Activated CD8-positive, alpha-beta memory T cell treated with anti-CD3 and anti-CD28 coated beads, Interleukin-2, amount 50 U/mL, for 48 hours (primary cell): ENCODE measurements at regions not wholly inside any gene's neighbourhood (a gene's known extent, or its start where the extent isn't known, plus 50 kb on each side); places are given as distances from the start of the nearest gene placed in this dataset.
"Not testable (repeated sequence)": the region's sequence is repeated elsewhere in the genome, so short reads cannot be mapped to it uniquely, and the experiment has no call there.

Experiments used
- DNase-seq: peaks from one replicate; pipeline ENCODE4 v3.0.0-alpha.2; 2020

DNA sequence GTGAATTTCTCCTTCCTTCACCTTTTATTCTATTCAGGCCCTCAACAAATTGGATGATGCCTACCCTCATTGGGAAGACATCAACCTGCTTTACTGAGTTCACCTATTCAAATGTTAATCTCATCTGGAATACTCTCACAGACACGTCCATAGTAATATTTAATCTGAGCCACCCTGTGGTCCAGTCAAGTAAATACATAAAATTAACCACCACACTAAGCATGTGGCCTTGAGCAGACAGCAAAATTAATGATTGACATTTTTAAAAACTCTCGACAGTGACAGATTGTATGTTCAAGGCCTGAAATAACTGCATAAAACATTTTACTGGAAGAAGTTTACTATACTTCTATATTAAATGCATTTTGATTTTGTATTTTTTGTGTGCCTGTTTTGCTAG is 540.6 kb upstream of the GCFC2 start:
- no peak for DNase-seq

DNA sequence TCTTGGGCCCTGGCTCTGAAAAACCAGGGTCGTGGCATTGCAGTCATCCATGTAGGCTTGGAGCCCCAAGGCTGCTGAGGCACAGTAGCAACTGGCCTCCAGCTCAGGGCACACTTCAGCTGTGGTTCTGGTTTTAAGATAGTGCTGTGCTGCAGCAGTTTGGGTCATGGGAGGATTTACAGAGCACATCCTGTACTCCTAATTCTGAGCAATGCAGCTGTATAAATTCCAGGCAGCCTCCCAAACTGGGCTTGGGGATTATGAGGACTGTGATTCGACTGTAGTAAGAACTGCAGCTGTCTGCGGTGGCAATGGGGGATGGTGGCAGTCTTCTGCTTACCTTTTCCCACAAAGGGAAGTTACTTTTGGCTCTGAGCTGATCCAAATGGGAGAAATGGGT is 536.3 kb upstream of the GCFC2 start:
- no peak for DNase-seq

DNA sequence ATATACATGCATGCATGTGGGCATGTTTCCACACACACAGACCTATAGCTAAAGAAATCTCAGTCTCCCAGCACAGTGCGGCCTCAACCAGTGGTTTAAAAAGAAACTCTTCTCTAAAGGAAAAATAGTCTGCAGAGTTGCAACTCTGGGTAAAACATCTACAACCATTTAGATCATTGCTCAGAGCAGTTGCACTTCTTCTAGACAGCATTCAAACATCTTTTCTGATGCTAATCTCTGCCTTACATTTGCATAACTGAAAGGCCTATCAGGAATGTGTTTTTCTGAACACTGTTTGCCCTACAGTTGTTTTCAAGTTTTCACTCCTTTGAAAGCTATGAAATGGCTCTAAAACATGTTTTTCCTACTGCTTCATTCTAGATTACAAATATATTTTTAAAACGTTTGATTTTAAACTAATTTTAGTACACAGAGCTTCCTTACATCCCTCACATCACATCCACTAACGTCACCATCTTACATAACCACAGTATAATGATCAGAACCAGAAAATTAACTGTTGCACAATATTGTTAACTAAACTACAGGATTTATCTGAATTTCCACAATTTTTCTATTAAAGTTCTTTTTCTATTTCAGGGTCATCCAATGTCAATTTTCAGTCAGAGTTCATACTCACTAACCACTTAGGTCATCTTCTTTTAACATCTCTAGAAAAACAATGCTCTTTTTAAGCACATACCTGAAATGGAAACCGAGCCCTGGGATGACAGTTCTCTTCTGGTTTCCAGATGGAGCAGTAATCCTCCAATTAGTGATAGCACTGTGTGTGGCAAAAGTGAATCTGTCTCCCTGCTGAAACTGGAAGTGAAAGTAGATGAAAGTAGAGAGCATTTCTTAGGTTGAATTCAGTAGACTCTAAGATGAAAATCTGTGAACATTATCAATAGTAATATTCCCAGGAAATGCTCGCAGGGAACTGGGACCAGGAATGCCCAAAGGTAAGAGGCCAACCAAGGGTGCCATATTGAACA is 501.6 kb upstream of the GCFC2 start:
- DNase-seq = no peak

DNA sequence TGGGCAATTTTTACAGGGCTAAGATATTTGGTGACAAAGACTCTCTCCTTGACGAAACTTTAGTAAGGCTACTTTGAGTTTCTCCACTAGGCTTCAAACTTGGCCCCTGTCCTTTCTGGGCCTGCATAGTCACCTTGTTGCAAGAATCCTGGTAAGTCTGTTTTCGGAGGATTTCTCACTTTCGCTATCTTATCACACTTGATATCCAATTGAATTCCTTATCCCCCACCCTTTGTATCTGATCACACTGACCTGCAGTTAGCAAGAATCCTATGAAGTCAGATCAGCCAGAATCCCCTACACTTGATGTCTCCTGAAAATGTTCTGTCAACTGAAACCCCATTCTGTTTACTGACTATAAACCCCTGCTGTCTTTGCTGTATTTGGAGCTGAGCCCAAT is 499.8 kb upstream of the GCFC2 start:
- DNase-seq = no peak

DNA sequence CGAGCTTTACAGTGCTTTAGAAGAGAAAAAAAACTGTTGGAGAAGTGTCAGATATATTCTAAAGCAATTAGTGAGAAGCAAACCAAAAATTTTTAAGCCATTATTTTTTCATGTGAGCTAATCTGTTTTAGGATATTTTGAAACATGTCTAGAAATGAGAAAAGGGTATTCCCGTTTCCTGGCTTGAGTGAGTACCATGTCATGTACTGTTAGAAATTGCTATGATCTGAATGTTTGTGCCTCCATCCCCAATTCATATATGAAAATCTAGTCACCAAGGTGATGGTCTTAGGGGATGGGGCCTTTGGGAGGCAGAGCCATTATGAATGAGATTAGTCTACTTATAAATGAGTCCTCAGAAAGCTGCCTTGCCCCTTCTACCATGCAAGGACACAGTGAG is 493.3 kb upstream of the GCFC2 start:
- no peak for DNase-seq

DNA sequence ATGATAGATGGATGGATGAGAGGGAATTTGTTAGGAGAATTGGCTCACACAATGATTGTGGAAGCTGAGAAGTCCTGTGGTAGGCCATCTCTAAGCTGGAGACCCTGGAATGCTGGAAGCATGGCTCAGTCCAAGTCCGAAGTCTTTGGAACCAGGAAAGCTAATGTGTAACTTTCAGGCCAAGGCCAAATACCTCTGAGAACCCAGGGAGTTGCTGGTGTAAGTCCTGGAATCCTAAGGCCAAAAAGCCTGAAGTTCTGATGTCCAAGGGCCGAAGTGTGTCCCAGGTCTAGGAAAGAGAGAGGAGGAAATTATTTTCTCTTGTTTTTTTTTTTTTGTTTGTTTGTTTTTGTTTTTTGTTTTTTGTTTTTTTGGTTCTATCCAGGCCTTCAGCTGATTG is 492.2 kb upstream of the GCFC2 start:
- no peak for DNase-seq

DNA sequence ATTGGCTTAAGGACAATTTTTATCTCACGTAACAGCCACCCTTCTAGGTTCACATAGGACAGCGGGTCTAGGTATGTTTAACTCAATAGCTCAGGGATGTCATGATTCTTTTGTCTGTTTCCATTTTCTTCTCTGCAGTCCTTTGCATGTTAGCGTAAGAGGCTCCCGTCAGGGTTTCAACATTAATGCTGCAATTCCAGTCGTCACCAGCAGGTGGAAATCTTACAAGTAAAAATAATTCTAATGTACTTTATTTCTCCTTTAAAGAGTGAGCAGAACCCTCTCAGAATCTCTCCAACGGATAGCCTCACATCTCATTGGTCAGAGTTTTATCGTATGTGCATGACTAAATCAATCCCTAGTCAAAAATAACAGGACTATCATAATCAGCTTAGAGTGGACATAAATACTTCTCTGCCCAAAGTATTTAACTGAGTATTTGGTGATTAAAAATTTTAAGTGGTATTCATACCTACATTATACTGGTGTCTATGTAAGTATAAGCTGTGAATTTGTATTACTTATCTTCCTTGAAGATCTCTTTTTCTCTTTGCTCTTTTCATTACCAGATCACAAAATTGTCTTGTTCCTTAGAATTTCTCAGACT is 487.2 kb upstream of the GCFC2 start:
- peak; percentile 71 for DNase-seq

DNA sequence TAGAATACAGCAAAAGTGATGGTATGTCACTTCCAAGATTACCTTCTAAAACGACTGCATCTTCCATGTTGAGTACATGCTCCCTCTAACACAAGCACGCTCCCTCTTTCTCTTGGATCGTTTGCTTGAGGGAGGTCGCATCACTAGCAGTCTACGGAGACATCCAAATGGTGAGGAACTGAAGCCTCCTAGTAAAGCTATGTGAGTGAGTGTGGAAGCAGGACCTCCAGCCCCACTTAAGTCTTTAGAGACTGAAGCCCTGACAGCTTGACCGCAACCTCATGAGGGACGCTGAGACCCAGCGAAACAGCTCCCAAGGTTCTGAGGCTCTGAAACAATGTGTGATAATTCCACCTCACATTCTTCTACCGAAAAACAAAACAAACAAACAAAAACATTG is 486.7 kb upstream of the GCFC2 start:
- no peak for DNase-seq

DNA sequence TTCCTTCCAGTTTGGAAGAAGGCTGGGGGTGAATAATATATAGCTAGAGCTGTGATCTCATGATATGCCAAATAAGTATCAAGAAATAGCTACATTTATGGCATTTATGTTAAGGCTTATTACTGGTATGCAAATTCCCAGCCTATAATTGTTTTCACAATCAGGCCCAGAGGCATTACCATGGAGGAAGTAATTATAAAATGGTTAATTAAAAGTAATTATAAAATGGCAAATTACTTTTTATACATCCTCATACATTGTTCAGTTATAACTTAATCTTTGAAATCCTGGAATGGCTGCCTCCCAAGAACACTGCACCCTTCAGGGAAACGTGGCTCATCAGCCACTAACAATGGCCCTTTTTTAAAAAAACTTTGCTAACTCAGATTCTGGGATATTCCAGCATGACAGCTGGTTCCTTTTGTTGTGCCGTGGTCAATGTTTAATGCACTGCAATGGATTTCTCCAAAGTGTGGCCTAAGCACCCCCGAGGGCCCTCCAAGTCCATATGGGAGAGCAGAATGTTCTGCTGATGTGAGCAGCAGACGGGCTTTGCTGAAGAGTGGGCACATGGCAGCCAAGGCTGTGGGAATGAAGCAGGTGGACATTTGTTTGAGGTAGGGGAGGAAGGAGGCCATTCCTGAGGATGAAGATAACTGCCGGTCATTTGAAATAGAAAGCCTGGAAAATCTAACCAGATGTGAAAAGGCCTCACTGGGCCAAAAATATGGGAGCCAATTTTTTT is 483.5 kb upstream of the GCFC2 start:
- no peak for DNase-seq

DNA sequence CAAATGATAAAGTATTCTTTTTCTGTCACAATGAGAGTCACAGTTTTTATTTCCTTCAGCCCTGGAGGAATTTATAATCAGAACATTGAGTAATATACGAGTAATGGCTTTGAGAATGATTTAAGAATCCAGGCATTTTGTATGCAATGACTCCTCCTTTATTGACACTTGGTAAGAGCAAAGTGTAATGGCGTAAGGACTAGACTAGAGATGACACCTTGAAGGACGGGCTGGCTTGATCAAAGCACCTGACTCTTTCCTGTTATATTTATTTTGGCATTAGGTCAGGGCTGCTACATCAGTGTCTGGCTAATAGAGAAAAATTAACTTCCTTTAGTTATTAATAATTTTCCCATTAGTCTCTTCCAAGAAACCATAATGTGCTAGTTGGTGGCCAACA is 482.4 kb upstream of the GCFC2 start:
- DNase-seq = no peak

DNA sequence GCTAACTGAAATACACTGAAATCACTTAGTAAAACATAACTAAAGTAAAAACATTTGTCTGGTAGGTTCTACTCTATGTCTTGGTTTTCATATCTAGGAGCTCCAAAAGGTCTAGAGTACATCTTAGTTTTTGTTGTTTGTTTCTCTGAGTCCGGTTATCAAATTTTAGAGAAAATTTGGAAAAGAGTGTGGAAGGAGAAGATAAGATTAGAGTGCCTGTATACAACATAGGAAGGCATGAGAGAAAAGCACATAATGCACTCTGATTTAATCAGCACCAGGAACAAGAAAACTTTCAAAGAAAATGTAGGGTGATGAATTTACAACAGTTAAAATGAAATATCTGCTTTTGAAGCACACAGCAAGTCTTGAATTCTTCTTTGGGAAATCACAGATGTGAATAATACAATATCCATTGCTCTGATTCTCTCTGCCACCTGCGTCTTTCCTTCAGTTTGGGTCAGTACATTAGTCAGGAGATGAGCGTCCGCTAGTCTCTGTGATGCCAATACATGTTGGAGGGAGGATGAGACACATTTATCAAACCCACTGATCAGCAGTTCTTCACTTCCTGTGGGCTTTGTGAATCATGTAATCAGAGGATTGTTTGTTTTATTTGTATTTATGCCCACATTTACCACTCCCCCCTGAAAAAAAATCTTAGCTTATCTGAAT is 477.8 kb upstream of the GCFC2 start:
- DNase-seq = no peak

DNA sequence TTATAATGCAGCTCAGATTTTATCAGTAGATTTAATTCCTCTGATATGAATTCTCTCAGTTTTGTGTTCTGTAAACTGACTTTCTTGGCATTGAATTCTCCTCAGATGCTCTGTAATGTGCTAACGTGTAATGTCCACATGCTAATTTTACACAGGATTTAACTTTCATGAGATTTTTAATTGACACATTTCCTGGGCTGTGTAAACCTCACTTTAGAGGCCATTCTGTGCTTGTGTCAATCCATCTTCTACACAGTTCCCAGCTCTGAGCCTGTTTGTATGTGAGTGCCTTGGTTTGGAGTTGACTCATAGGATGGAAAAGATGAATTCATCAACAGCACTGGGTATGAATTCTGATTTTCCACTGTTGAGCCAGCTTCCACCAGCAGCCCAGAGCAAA is 476.7 kb upstream of the GCFC2 start:
- no peak for DNase-seq

DNA sequence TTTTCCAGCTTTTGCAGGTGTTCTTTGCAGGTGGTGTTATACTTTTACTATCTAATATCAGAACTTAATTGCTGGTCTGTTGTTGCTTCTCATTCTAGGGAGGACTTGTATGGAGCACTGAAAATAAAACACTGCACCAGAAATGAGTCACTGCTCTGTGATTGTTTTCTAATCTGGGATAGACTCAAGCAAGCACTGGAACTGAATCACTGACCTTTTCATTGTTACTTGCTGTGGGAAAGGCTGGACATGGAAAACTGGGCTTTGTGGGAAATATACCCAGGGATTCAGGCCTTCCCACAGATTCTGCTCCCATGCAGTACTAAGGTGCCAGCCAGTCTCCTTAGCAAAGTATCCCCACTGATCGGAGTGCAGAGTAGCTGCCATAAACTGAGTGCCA is 470.0 kb upstream of the GCFC2 start:
- no peak for DNase-seq

DNA sequence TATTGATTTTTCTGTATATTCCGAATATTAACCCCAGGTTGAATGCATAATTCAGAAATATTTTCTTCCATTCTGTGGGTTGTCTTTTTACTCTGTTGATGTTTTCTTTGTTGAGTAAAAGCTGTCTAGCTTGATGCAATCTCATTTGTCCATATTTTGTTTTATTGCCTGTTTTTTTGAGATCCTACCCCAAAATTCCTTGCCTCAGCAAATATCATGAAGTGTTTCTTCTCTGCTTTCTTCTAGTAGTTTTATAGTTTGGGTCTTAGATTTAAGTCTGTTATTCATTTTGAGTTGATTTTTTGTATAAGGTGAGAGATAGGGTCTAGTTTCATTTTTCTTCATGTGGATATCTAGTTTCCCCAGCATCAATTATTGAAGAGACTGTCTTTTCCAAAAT is 467.9 kb upstream of the GCFC2 start:
- no peak for DNase-seq

DNA sequence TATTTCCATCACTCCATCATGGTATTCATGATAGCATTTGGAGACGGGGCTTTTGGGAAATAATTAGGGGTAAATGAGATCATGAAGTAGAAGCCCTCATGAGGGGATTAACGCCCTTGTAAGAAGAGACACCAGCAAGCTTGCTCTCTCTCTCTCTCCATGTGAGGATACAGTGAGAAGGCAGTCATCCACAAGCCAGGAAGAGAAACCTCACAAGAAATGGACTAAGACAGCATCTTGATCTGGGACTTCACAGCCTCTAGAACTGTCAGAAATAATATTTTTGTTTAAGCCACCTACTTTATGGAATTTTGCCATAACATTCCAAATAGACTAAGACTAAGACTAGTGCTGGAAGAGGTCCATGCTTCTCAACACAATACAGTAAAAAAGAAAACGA is 464.6 kb upstream of the GCFC2 start:
- DNase-seq = no peak

DNA sequence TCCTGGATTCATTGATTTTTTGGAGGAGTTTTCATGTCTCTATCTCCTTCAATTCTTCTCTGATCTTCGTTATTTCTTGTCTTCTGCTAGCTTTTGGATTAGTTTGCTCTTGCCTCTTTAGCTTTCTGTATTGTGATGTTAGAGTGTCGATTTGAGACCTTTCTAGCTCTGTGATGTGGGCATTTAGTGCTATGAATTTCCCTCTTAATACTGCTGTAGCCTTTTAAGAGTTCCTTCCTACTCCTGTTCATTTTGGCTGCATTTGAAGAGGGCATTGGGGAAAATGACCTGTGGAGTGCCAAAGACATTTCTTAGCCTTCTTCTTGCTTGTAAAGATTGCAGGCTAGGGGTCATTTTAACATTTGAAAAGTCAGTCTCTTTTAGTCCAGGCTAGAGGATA is 463.8 kb upstream of the GCFC2 start:
- DNase-seq = no peak

DNA sequence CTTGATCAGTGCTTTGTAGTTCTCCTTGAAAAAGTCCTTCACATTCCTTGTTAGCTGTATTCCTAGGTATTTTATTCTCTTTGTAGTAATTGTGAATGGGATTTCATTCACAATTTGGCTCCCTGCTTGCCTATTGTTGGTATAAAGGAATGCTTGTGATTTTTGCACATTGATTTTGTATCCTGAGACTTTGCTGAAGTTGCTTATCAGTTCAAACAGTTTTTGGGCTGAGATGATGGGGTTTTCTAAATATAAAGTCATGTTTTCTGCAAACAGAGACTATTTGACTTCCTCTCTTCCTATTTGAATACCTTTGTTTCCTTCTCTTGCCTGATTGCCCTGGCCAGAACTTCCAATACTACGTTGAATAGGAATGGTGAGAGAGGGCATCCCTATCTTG is 462.5 kb upstream of the GCFC2 start:
- not testable (repeated sequence) for DNase-seq

DNA sequence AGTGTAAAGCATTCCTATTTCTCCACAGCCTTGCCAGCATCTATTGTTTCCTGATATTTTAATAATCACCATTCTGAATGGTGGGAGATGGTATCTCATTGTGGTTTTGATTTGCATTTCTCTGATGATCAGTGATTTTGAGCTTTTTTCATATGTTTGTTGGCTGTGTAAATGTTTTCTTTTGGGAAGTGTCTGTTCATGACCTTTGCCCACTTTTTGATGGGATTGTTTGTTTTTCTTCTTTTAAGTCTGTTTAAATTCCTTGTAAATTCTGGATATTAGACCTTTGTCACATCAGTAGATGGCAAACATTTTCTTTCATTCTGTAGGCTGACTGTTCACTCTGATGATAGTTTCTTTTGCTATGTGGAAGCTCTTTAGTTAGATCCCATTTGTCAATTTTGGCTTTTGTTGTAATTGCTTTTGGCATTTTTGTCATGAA is 461.5 kb upstream of the GCFC2 start:
- DNase-seq = not testable (repeated sequence)

DNA sequence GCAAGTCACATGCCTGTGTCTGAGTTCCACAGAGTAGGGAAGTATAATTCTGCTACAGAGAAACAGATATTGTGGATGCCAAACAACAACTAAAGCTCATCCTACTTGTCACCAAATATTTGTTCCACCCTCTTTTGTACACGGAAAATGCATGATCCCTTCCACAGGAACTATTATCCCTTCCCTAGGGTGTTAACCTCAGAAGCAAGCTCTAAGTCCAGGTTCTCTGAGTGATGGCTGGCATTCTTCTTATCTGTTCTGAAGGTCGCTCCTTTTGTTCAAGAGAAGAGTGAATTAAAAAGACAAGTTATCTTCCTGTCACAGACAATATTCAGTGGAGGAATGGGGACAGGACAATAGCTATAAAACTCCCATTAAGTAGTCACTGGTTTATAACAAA is 460.1 kb upstream of the GCFC2 start:
- no peak for DNase-seq

DNA sequence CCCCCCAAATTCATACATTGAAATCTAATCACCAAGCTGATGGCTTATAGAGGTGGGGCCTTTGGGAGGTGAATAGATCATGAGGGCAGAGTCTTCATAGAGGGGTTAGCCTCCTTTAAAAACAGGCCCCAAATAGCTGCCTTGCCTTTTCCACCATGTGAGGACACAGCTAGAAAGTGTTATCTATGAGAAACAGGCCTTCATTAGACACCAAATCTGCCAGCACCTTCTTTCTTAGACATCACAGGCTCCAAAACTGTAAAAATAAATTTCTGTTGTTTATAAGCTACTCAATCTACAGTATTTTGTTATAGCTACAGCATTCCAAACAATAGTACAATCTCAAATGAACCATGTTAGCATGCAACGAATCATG is 459.3 kb upstream of the GCFC2 start:
- no peak for DNase-seq

DNA sequence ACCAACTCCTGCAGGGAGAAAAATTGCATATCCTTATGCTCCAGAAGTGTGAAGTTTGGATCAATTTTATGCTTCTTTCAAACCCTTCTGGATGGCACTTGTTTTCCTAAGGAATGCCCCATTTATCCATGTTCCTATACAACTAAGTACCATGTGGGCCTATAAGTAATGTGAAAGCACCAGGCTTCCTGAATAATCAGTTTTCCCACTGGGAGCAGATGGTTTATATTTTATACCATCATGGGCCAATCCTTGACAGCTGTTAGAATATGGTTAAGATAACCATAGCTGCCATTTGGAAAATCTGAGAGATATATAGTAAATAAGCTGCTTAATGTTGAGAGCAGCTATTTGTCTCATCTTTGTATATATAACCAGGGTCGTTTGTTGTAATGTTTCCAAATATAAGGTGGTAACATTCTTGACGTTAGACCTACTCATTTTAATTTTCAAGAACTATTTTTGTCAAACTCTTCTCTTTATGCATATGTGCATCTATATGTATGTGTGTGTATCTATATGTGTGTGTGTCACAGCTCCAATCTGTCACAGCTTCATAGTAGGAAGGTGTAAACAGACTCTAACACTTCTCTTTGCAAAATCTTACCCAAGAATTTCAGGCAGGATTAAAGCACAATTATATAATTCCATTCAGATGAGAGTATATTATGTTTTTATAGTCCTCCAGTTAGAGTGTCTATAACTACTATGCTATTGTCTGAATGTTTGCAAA is 458.7 kb upstream of the GCFC2 start:
- DNase-seq = no peak

DNA sequence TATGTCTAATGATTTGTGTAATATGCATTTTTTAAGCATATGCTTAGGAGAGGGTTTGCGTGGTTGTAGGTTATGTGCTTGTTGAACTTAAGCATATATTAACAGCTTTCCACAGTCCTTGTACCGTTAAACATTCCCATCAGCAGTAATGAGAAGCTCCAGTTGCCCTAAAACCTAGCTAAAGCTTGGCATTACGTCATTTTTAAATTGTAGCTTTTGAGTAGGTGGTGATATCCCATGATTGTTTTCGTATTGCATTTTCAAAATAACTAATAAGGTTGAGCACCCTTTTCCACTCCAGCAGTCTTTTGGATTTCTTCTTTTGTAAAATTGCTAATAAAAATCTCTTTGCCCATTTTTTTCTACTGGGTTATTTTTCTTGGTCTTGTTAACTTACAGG is 453.1 kb upstream of the GCFC2 start:
- no peak for DNase-seq

DNA sequence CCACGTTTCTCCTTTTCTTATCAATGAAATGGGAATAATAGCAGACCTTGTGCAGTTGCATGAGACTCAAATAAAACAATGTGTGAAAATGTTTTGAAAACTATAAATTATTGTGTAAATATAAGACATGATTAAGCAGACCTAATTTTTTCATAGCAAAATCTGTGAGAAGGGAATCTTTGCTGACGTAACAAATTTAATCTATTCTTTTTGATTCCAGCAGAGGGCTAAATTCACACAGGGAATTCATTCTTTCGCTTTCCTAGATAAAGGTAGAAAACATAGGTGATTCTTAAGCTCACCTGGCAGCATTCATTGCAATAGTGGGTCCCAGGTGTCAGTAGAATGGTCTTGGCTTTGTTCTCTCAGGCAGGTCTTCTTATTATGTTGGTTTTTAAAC is 450.0 kb upstream of the GCFC2 start:
- no peak for DNase-seq
